Duodenal mucosa (tissue), 2 donors: ENCODE measurements at regions not wholly inside any gene's neighbourhood (a gene's known extent, or its start where the extent isn't known, plus 50 kb on each side); places are given as distances from the start of the nearest gene placed in this dataset.

Experiments
- H3K27ac ChIP-seq: one replicate; pipeline ENCODE4 v1.7.0; 2013; ENCODE audit warnings: low read depth, low read length
- H3K27me3 ChIP-seq, 2 donors: one replicate each; pipeline ENCODE4 v1.7.0; 2013; ENCODE audit warnings: low read length in 2 of 2, control low read depth in 1 of 2; ENCODE audit not compliant: insufficient read depth in 2 of 2, control insufficient read depth in 1 of 2
- H3K36me3 ChIP-seq, 2 donors: one replicate each; pipeline ENCODE4 v1.7.0; 2013; ENCODE audit warnings: low read length in 2 of 2, control low read depth in 1 of 2; ENCODE audit not compliant: insufficient read depth in 2 of 2, control insufficient read depth in 1 of 2
- H3K4me1 ChIP-seq, 2 donors: one replicate each; pipeline ENCODE4 v1.7.0; 2013; ENCODE audit warnings: low read length in 2 of 2, control low read depth in 1 of 2; ENCODE audit not compliant: insufficient read depth in 2 of 2, control insufficient read depth in 1 of 2
- H3K4me3 ChIP-seq, 2 donors: one replicate each; pipeline ENCODE4 v1.7.0; 2013; ENCODE audit warnings: low read length in 2 of 2, low read depth in 1 of 2
- H3K9ac ChIP-seq, 2 donors: one replicate each; pipeline ENCODE4 v1.7.0; 2013; ENCODE audit warnings: low read length in 2 of 2, low read depth in 1 of 2
- H3K9me3 ChIP-seq, 2 donors: one replicate each; pipeline ENCODE4 v1.7.0; 2013; ENCODE audit warnings: low read length in 2 of 2, control low read depth in 1 of 2; ENCODE audit not compliant: control insufficient read depth in 1 of 2

DNA sequence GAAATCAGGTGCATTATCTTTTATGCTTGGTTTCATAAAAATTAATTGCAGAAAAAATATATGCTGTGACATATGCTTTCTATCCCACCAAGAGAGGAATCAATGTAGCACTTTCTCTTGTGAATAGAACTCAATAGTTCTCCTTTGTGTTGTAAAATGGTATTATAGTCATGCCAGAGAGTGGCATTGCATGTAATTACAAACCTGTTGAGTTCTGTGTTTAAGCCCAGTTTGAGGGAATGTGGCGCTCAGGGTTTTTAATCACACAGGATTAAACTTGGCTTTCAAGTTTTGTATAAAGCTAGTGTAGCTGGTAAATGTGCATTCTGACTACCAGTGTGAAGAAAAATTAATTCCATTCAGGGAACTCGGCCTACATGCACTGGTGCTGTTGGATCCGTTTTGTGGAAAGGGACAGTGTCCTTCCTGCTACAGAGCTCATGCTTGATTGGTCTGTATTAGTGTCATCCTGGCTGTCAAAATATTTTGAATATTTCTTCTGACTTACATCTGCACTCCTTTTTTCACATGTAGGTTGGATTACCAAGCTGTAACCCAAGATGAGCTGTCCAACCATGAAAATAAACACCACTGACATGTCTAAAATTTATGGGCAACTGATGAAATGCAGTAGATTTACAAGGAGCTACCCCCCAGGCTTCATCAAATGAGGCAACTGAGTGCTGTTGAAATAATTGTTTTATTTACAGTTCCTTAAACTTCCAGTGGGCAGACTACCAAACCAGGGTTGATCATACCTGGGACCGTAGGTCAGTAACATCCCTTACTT, 80.3 kb downstream of the SLC4A3 start:
- no peak overlapping the region for H3K9ac ChIP-seq
- no peaks in the 10 kb centered on the region for H3K9me3 ChIP-seq
- H3K4me3 ChIP-seq, result no peak overlapping the region
- no peak overlapping the region for H3K27ac ChIP-seq
- H3K4me1 ChIP-seq, result no peaks in the 10 kb centered on the region
- H3K36me3 ChIP-seq, result no peaks in the 10 kb centered on the region
- peaks cover 0 to 3% of the 10 kb centered on the region in 2 donors for H3K27me3 ChIP-seq

DNA sequence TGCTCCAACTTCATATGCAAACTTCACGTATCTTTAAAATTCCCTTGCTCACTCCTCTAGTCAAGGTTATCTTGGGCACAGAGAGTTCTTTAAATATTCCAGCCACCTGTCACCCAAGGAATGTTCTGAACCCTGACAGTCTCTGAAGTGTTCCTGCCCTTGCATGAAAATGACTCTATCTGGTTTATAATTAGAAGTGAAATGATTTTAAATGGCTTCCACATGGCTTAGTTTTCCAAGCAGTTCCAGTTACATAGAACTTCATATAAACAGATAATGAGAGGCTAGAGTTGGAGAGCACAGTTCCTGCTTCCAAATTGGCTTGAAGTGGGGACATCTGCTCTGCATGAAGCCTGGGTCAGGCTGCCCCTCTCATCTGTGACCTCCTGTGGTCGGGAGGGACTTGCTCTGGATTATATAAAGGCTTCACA, 81.9 kb downstream of the SLC4A3 start:
- no peaks in the 10 kb centered on the region for H3K36me3 ChIP-seq
- H3K4me1 ChIP-seq, result no peaks in the 10 kb centered on the region
- H3K4me3 ChIP-seq, result no peak overlapping the region
- peaks cover 0 to 3% of the 10 kb centered on the region in 2 donors for H3K27me3 ChIP-seq
- no peak overlapping the region for H3K9ac ChIP-seq
- H3K27ac ChIP-seq, result no peak overlapping the region
- H3K9me3 ChIP-seq, result no peaks in the 10 kb centered on the region

DNA sequence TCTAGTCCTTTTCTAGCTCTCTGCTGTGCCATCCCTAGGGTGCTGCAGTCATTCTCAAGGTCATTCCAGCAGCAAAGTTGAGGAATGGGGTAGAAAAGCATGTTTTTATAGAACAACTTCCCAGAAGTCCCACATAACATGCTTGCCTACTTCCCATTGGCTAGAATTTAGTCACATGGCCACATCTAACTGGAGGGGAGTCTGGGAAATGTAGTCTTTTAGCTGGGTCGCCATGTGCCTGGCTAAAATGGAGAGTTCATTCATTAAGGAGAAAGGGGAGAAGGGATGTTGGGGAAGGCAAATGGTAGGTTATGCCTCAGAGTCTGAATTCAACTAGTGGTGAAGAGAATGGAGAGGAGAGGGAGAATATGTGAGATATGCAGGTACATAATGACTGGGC, 85.7 kb downstream of the SLC4A3 start:
- Histone ChIP-seq H3K9me3 (no peaks in the 10 kb centered on the region), H3K4me1 (no peaks in the 10 kb centered on the region), H3K36me3 (no peaks in the 10 kb centered on the region), H3K27ac (no peak overlapping the region), H3K4me3 (no peak overlapping the region), H3K9ac (no peak overlapping the region), H3K27me3 (no peaks in the 10 kb centered on the region)

DNA sequence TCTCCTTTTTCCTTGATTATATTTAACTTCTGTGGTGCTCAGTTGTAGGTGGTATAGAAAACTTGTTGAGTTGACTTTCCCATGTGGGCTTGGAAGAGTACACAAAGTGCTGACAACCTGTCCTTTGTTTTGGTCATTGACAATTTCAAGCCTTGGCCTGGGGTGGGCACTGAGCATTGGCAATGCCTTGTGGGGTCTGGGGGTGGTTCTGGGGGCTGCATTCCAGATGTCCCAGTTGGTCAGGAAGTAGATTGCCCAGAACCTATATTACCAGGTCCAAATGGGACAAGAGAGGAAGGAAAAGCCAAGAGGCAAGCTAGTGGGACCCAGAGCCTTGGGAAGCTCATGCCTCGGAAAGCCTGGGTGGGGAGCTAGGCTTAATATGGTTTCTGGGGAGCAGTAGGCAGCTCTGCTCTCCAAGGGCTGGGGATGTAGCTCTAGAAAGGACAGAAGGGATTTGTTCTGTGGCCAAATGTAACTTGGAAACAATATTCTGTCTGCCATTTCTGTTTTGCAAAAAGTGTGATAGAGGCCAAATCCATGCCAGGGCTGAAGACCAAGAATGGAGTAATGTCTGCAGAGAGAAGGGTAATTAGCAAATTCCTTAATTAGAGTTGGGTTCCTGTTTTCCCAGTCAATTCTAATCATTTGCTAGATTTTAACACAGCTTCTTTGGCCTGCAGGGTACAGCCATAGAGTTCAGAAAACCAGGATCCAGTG, 87.4 kb downstream of the SLC4A3 start:
- Histone ChIP-seq H3K4me3 (no peak overlapping the region), H3K27me3 (no peaks in the 10 kb centered on the region), H3K9me3 (no peaks in the 10 kb centered on the region), H3K9ac (no peak overlapping the region), H3K4me1 (no peaks in the 10 kb centered on the region), H3K36me3 (no peaks in the 10 kb centered on the region), H3K27ac (no peak overlapping the region)

DNA sequence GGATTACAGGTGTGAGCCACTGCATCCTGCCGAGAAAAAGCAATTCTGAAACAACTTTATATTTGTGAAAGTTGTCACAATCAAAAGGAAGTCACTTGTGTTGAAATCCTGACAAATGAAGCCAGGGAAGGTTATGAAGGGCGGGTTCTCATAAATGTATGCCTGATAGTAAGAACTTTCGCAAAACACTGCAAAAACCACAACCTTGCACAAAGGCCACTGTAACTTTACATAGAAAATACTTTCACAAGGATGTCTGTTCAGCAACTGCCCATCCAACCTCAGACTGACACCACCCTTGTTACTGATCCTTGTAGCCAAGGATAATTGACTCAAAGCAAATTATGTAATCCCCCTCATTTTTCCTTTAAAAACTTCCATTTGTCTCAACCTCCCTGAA, 90.6 kb downstream of the SLC4A3 start:
- Histone ChIP-seq H3K27me3 (no peaks in the 10 kb centered on the region), H3K36me3 (no peaks in the 10 kb centered on the region), H3K9me3 (no peaks in the 10 kb centered on the region), H3K27ac (no peak overlapping the region), H3K4me1 (no peaks in the 10 kb centered on the region), H3K4me3 (no peak overlapping the region), H3K9ac (no peak overlapping the region)

DNA sequence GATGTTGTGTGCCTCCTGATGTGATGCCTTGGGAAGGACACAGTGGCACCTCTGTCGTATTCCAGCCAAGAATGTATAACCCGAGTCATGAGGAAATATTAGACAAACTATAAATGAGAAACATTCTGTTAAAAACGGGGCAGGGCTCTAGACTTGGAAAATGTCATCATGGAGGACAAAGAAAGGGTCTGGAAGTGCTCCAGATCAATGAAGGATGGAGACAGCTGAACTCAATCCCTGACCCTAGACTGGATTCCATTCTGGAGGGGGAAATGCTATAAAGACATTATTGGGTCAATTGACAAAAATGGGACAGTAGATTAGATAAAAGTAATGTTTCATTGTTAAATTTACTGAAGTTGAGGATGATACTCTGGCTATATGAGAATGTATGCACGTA, 92.1 kb downstream of the SLC4A3 start:
- H3K27me3 ChIP-seq, result no peaks in the 10 kb centered on the region
- H3K9ac ChIP-seq, result no peak overlapping the region
- no peaks in the 10 kb centered on the region for H3K36me3 ChIP-seq
- H3K27ac ChIP-seq, result no peak overlapping the region
- H3K4me3 ChIP-seq, result no peak overlapping the region
- no peaks in the 10 kb centered on the region for H3K9me3 ChIP-seq
- H3K4me1 ChIP-seq, result no peaks in the 10 kb centered on the region

DNA sequence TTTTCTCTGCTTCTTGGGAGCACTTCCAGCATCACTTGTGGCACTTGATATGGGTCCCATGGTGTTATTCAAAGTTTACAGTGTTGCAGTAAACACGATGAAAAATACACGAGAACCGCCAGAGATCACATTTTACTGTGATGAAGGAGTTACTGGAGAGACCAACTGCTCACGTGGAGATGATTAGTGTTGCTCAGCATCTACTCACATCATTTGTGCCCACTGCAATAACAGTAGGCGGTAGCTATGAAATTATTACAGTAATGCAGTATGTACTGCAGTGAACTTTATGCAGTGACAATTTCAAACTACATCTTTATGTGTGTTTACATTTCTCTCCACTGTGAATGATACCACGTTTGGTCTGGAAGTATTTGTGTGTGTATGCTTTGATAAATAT, 93.5 kb downstream of the SLC4A3 start:
- Histone ChIP-seq H3K36me3 (no peaks in the 10 kb centered on the region), H3K27ac (no peak overlapping the region)

DNA sequence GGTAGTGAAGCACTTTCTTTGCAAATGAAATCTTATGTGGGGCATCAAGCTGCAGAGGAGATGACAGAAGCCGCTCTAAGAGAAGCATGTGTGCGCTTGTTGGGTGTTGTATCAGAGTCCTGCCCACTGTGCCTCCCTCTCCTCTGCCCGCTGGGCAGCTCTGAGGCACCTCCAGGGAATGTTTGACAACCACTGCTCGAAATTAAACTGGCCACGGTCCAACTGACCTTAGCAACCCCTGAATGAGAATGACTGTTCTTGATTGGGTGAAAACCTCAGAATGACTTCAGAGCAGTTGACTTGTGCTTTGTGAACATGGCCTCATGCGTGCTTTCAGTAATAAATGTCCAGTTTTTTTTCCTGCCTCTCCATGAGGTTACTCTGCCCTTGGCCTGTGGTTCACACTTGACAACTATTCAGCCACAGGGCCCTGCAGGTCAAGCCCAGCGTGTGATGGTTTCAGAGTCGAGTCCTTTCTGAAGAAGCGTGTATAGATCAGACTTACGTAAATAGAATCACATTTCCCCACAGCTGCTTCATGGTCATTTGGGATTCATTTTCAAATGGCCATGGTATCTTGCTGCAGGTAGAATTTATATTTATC, 94.9 kb downstream of the SLC4A3 start:
- Histone ChIP-seq H3K9me3 (no peaks in the 10 kb centered on the region), H3K27ac (no peak overlapping the region)

More for the DNA sequence above, 93.5 kb downstream of the SLC4A3 start:
- Histone ChIP-seq H3K4me1 (no peaks in the 10 kb centered on the region), H3K4me3 (no peak overlapping the region), H3K27me3 (no peaks in the 10 kb centered on the region), H3K9ac (no peak overlapping the region), H3K9me3 (no peaks in the 10 kb centered on the region)

DNA sequence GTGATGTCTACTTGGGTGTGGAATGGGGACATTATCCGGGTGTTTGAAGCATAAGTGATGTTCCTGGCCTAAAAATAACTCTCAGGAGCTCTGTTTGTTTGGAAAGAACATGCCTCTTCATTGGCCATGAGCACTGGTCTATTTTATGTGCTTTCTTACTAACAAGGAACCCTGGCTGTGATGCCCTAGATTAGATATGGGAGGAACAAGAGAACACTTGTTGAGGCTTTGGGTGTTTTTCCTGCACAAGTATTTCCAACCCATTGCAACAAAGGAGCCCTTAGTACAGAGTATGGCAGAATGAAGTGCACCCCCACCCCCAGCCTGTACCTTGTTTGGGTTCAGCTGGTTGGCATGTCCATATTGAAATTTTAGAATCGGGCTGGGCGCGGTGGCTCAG, 95.9 kb downstream of the SLC4A3 start:
- Histone ChIP-seq H3K4me3 (no peak overlapping the region), H3K27ac (no peak overlapping the region), H3K9me3 (no peaks in the 10 kb centered on the region), H3K4me1 (no peaks in the 10 kb centered on the region), H3K36me3 (no peaks in the 10 kb centered on the region), H3K9ac (no peak overlapping the region), H3K27me3 (no peaks in the 10 kb centered on the region)

More for the DNA sequence above, 94.9 kb downstream of the SLC4A3 start:
- Histone ChIP-seq H3K27me3 (no peaks in the 10 kb centered on the region), H3K9ac (no peak overlapping the region), H3K4me1 (no peaks in the 10 kb centered on the region), H3K36me3 (no peaks in the 10 kb centered on the region), H3K4me3 (no peak overlapping the region)

DNA sequence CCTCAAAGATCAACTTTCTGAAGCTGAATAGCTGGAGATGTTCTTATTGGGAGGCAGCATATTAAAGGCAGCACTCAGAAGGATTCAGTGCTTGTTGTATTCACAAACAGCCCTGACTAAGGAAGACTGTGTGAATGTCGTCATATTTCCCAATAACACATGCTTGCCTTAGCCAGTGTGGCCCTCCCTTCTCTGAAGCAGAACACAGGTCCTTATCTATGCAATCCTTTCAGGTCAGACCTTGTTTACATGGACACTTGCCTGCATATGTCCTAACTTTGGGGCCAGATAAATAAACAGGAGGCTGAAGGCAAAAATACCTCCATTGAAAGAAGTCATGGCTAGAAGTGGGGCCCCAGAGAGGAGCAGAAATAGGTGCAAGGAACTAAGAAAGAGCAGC, 97.2 kb downstream of the SLC4A3 start:
- Histone ChIP-seq H3K9me3 (no peaks in the 10 kb centered on the region), H3K9ac (no peak overlapping the region), H3K4me3 (no peak overlapping the region), H3K27ac (no peak overlapping the region), H3K36me3 (no peaks in the 10 kb centered on the region), H3K4me1 (no peaks in the 10 kb centered on the region), H3K27me3 (peaks cover 0 to 4% of the 10 kb centered on the region in 2 donors)
